HG02610 (cell line): ENCODE measurements at regions not wholly inside any gene's neighbourhood (a gene's known extent, or its start where the extent isn't known, plus 50 kb on each side); places are given as distances from the start of the nearest gene placed in this dataset.

Source experiments
- ATAC-seq: cut with Tn5 transposase; IDR thresholded peaks from one replicate; pipeline ENCODE4 v1.9.1; 2021; ENCODE audit warnings: mild to moderate bottlenecking, moderate library complexity; ENCODE audit not compliant: unreplicated experiment

GRCh38 chr15:47513471-47513870 is 203.8 kb upstream of the SEMA6D start:
- no peak for ATAC-seq

GRCh38 chr15:47514200-47514652 is 203.1 kb upstream of the SEMA6D start:
- no peak for ATAC-seq

- ATAC-seq, result no peak
Measured at GRCh38 chr15:47516558-47516957, 200.7 kb upstream of the SEMA6D start.

GRCh38 chr15:47516972-47517371 is 200.3 kb upstream of the SEMA6D start:
- no peak for ATAC-seq

- no peak for ATAC-seq
Measured at GRCh38 chr15:47517737-47518136, 199.6 kb upstream of the SEMA6D start.

GRCh38 chr15:47523681-47524475 is 193.4 kb upstream of the SEMA6D start:
- ATAC-seq, result no peak

GRCh38 chr15:47529241-47529640 is 188.1 kb upstream of the SEMA6D start:
- no peak for ATAC-seq

- ATAC-seq, result no peak
Measured at GRCh38 chr15:47534673-47535072, 182.6 kb upstream of the SEMA6D start.

- no peak for ATAC-seq
Measured at GRCh38 chr15:47541562-47541961, 175.7 kb upstream of the SEMA6D start.

- ATAC-seq, result no peak
Measured at GRCh38 chr15:47542312-47542989, 174.9 kb upstream of the SEMA6D start.

GRCh38 chr15:47548231-47548630 is 169.1 kb upstream of the SEMA6D start:
- ATAC-seq, result no peak

- no peak for ATAC-seq
Measured at GRCh38 chr15:47548986-47549385, 168.3 kb upstream of the SEMA6D start.

GRCh38 chr15:47551079-47551478 is 166.2 kb upstream of the SEMA6D start:
- no peak for ATAC-seq

- no peak for ATAC-seq
Measured at GRCh38 chr15:47551546-47551945, 165.8 kb upstream of the SEMA6D start.

- no peak for ATAC-seq
Measured at GRCh38 chr15:47552978-47553608, 164.2 kb upstream of the SEMA6D start.

- no peak for ATAC-seq
Measured at GRCh38 chr15:47553947-47554346, 163.4 kb upstream of the SEMA6D start.

GRCh38 chr15:47561102-47561501 is 156.2 kb upstream of the SEMA6D start:
- no peak for ATAC-seq

- ATAC-seq, result no peak
Measured at GRCh38 chr15:47565949-47566348, 151.4 kb upstream of the SEMA6D start.

GRCh38 chr15:47566610-47567009 is 150.7 kb upstream of the SEMA6D start:
- ATAC-seq, result no peak

- no peak for ATAC-seq
Measured at GRCh38 chr15:47568030-47568429, 149.3 kb upstream of the SEMA6D start.

GRCh38 chr15:47570044-47570443 is 147.3 kb upstream of the SEMA6D start:
- ATAC-seq, result no peak

- ATAC-seq, result no peak
Measured at GRCh38 chr15:47570451-47570850, 146.9 kb upstream of the SEMA6D start.
